MCF 10A (cell line): ENCODE measurements at regions not wholly inside any gene's neighbourhood (a gene's known extent, or its start where the extent isn't known, plus 50 kb on each side); places are given as distances from the start of the nearest gene placed in this dataset. TPM values are rescaled to one million over a fixed set of nuclear protein-coding genes. Genes with fewer than 3 reads are reported as not detected.

Source experiments
- BruUV-seq: library from RNA; stranded (reverse); fragments of 400-500 nt; replicated peaks from 2 replicates; lab custom pipeline; 2021; lab: Mats Ljungman, UMichigan
- CTCF ChIA-PET: fragments of 300-600 bp; sonication (Branson Sonifier 250); formaldehyde crosslinking; extraction: SDS; loops from one replicate; lab custom pipeline; 2021; ENCODE audit warnings: antibody characterized with exemption, inconsistent platforms; lab: Yijun Ruan, JAX
- POLR2A ChIA-PET: fragments of 300-600, 350-650 bp; sonication (Branson Sonifier 250); formaldehyde crosslinking; extraction: SDS; loops from one replicate; lab custom pipeline; 2020; ENCODE audit warnings: antibody characterized with exemption, inconsistent platforms; lab: Yijun Ruan, JAX
- DNase-seq: peaks from one replicate; pipeline ENCODE4 v3.0.0-alpha.2; 2018; ENCODE audit not compliant: unreplicated experiment
- H3K27ac Mint-ChIP-seq: one replicate; pipeline ENCODE4 v1.8.0; 2022; ENCODE audit warnings: mild to moderate bottlenecking, low read depth, mixed read lengths; ENCODE audit not compliant: unreplicated experiment
- H3K27me3 Mint-ChIP-seq: one replicate; pipeline ENCODE4 v1.8.0; 2022; ENCODE audit warnings: mixed read lengths; ENCODE audit not compliant: insufficient read depth, unreplicated experiment
- H3K36me3 Mint-ChIP-seq: one replicate; pipeline ENCODE4 v1.8.0; 2022; ENCODE audit warnings: mild to moderate bottlenecking, moderate library complexity, mixed read lengths; ENCODE audit not compliant: insufficient read depth, unreplicated experiment
- H3K4me1 Mint-ChIP-seq: one replicate; pipeline ENCODE4 v1.8.0; 2022; ENCODE audit warnings: mixed read lengths; ENCODE audit not compliant: insufficient read depth, unreplicated experiment
- H3K4me3 Mint-ChIP-seq: one replicate; pipeline ENCODE4 v1.8.0; 2022; ENCODE audit warnings: mild to moderate bottlenecking, moderate library complexity, mixed read lengths; ENCODE audit not compliant: unreplicated experiment
- H3K9me3 Mint-ChIP-seq: one replicate; pipeline ENCODE4 v1.8.0; 2022; ENCODE audit warnings: mixed read lengths; ENCODE audit not compliant: unreplicated experiment
- CTCF ChIP-seq: fragments of 200-600 bp; IDR thresholded peaks from one replicate; pipeline ENCODE4 v1.8.0; 2022; ENCODE audit warnings: antibody characterized with exemption, mild to moderate bottlenecking; ENCODE audit not compliant: unreplicated experiment
- intact Hi-C: fragments of 100-400 bp; cut with micrococcal nuclease; formaldehyde crosslinking; loops from 2 replicates; pipeline ENCODE4 v1.14.1; 2022
- microRNA-seq: library from miRNA; unstranded; fragments of <30 nt; microRNA quantifications from one replicate; pipeline ENCODE4 v1.2.0, GENCODE V29; 2022

DNA sequence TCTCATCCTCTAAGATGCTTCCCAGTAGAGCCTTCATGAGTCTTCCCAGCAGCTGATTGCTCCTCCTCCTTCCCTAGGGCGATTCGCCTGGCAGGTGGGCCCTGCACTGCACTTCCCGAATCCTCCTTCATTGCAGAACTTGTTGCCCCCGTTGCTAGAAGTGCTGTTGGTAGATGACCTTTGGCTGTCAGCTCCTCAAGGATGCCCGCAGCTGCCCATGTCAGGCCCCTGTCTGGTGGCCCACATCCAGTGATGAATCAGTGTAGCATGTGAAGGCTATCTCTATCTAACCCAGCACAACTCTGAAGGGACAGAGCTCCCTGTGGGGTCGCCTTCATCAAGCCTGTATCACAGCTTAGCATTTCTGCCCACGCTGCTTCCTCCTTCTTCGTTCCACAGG is 52.1 kb upstream of the F3 start:
- Mint-ChIP-seq H3K27me3 (no peaks in the 10 kb centered on the region), H3K9me3 (no peaks in the 10 kb centered on the region), H3K27ac (no peak overlapping the region), H3K4me3 (no peak overlapping the region), H3K4me1 (peaks cover 23% of the 10 kb centered on the region), H3K36me3 (no peaks in the 10 kb centered on the region)
- no peak for TF ChIP-seq CTCF
- no TSS peak for BruUV-seq
- intact Hi-C loops = no loop called here
- no peak for DNase-seq
- CTCF ChIA-PET = interaction anchor here (0.9 to 1.0 kb wide), 2 partner anchors 66 to 72 kb away, joined by 3 read pairs; no protein-coding TSS in a partner anchor
- POLR2A ChIA-PET = interaction anchor here (0.5 to 1.3 kb wide), 2 partner anchors 12 to 56 kb away, joined by 3 read pairs; no protein-coding TSS in a partner anchor

DNA sequence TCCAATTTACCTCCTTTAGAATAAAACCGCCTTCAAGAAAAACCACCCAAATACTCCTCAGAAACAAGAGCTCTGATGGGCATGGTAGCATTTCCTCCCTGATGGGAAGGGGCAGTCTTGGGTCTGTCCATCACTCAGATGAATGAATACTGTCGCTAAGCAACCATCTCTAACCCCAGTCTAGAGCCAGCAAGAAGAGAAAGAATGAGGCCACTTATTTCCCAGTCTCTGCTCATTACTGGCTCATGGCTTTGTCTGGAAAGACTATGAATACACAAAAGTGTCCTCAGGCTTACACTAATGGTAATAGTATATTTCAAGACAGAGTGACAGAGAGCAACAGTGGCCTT is 51.0 kb upstream of the F3 start:
- CTCF ChIA-PET = interaction anchor here (0.6 to 1.0 kb wide), 5 partner anchors 22 to 406 kb away, joined by 3 read pairs; no protein-coding TSS in a partner anchor
- Mint-ChIP-seq H3K4me3 (no peak overlapping the region), H3K4me1 (peaks cover 20% of the 10 kb centered on the region), H3K27ac (no peak overlapping the region), H3K9me3 (no peaks in the 10 kb centered on the region), H3K27me3 (no peaks in the 10 kb centered on the region), H3K36me3 (no peaks in the 10 kb centered on the region)
- POLR2A ChIA-PET = no interaction called here
- DNase-seq = no peak
- no TSS peak for BruUV-seq
- no peak for TF ChIP-seq CTCF
- intact Hi-C loops = no loop called here

GRCh38 chr1:94591823-94592570 is 50.4 kb upstream of the F3 start:
- Mint-ChIP-seq H3K27ac (no peak overlapping the region), H3K36me3 (no peaks in the 10 kb centered on the region)
- no peak for TF ChIP-seq CTCF

More at GRCh38 chr1:94591823-94592570, 50.4 kb upstream of the F3 start:
- ChIA-PET POLR2A (no interaction called here), CTCF (interaction anchor here (0.6 to 1.4 kb wide), 5 partner anchors 23 to 407 kb away, joined by 3 to 4 read pairs (median 3); no protein-coding TSS in a partner anchor)
- no peak for DNase-seq
- H3K9me3 Mint-ChIP-seq = no peaks in the 10 kb centered on the region
- H3K4me1 Mint-ChIP-seq = peaks cover 16% of the 10 kb centered on the region
- H3K27me3 Mint-ChIP-seq = no peaks in the 10 kb centered on the region
- no peak overlapping the region for H3K4me3 Mint-ChIP-seq
- intact Hi-C loops = no loop called here
- no TSS peak for BruUV-seq

Small RNA genes lying in the stretch of these regions (microRNA-seq; reads per million reads assigned to microRNA genes)
- not detected for gene MIR378G
